GM12872 (cell line): ENCODE measurements at regions not wholly inside any gene's neighbourhood (a gene's known extent, or its start where the extent isn't known, plus 50 kb on each side); places are given as distances from the start of the nearest gene placed in this dataset.

Experiments
- CTCF ChIP-seq: IDR thresholded peaks from 3 replicates; pipeline ENCODE4 v1.5.1; 2011; ENCODE audit warnings: low read depth, mild to moderate bottlenecking, low read length, moderate library complexity; ENCODE audit not compliant: insufficient read depth

- TF ChIP-seq CTCF: no peak
Measured at GRCh38 chr2:81976998-81977397, 1672.4 kb upstream of the LRRTM1 start.

- no peak for TF ChIP-seq CTCF
Measured at GRCh38 chr2:81974216-81974615, 1669.7 kb upstream of the LRRTM1 start.

GRCh38 chr2:81942876-81943275, 1638.3 kb upstream of the LRRTM1 start:
- TF ChIP-seq CTCF: no peak

GRCh38 chr2:81942136-81942680, 1637.7 kb upstream of the LRRTM1 start:
- no peak for TF ChIP-seq CTCF

GRCh38 chr2:81940266-81940955, 1635.9 kb upstream of the LRRTM1 start:
- no peak for TF ChIP-seq CTCF

GRCh38 chr2:81937944-81938343, 1633.4 kb upstream of the LRRTM1 start:
- no peak for TF ChIP-seq CTCF

GRCh38 chr2:81903534-81903933, 1599.0 kb upstream of the LRRTM1 start:
- no peak for TF ChIP-seq CTCF
